ENCODE measurements at regions not wholly inside any gene's neighbourhood (a gene's known extent, or its start where the extent isn't known, plus 50 kb on each side); places are given as distances from the start of the nearest gene placed in this dataset.

DNA sequence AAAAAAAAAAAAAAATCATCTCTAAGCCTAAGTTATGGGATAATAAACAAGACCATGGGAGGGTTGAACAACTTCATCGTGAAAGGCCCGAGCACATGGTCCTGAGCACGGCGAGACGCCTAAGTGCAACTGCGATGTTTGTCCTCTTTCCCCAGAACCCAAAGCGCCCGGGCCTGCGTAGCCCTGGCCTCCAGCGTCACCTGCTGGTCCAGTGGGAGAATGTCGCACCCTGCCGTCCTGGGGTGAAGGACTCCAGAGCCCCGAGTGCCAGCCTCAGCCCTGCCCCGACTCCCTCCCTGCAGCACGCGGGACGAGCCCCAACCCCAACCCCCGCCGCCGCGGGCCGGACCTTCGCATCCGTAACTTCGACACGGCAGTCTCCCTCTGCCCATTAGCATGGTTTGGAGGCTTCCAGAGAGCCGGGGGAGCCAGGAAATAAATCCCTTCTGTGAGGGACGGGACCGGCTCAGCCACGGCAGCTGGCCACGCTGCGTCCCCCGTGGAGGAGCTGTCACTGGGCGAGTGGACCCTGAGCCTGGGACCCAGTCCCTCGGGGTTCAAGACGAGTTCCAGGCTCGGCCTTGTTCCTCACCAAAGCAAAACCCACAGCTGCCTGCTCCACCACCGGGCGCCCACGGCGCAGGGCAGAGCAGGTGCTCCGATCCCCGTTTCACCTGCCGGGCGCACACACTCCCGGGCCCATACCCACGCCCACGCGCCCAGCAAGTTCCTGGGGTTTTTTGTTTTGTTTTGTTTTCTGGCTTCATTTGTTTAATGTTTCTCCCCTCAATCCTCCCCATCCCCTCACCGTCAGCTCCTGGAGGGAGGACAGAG lies 132.5 kb upstream of the HAND1 start:
- TF ChIP-seq, protein P1, sequence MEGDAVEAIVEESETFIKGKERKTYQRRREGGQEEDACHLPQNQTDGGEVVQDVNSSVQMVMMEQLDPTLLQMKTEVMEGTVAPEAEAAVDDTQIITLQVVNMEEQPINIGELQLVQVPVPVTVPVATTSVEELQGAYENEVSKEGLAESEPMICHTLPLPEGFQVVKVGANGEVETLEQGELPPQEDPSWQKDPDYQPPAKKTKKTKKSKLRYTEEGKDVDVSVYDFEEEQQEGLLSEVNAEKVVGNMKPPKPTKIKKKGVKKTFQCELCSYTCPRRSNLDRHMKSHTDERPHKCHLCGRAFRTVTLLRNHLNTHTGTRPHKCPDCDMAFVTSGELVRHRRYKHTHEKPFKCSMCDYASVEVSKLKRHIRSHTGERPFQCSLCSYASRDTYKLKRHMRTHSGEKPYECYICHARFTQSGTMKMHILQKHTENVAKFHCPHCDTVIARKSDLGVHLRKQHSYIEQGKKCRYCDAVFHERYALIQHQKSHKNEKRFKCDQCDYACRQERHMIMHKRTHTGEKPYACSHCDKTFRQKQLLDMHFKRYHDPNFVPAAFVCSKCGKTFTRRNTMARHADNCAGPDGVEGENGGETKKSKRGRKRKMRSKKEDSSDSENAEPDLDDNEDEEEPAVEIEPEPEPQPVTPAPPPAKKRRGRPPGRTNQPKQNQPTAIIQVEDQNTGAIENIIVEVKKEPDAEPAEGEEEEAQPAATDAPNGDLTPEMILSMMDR (conservative IDR thresholded peaks at IDR 0.05; ENCODE audit: low read length): peak; percentile 79
- no peak for TF ChIP-seq EZH2phosphoT487 (IDR thresholded peaks at IDR 0.05; ENCODE audit: borderline replicate concordance, low read depth, low read length)

Data from OCI-LY7 (cell line).